OCI-LY3 (cell line): ENCODE measurements at regions not wholly inside any gene's neighbourhood (a gene's known extent, or its start where the extent isn't known, plus 50 kb on each side); places are given as distances from the start of the nearest gene placed in this dataset.

Source experiments
- EZH2phosphoT487 ChIP-seq: fragments of 200-600 bp; shearing (Covaris generic); IDR thresholded peaks from 2 replicates; pipeline ENCODE4 v1.6.1; 2018; ENCODE audit warnings: antibody characterized with exemption, mixed run types, low read depth
- TF ChIP-seq, protein P1 (sequence below): fragments of 200-600, 300-600 bp; sonication (generic); IDR thresholded peaks from 2 replicates; pipeline ENCODE4 v1.5.1; 2014; ENCODE audit warnings: antibody characterized with exemption, low read length, low read depth

DNA sequence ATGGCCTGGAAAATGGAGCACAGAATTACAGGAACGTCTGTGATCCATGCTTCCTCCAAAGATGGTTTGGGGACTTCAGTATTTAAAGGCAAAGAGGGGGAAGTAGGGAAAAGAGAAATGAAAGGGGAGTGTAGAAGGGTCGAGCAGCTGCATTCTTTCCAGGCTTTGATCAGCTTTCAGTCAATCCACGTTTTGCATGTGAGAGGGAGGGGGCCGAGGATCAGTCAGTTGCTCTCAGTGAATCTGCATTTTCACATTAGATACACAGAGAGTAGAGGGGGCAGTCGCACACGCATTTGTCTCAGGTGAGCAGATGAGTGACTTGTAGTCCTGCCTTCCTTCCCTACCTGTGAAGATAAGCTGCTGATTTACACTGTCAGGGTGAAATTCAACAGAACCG, 78.8 kb downstream of the FOXF2 start:
- no peak for TF ChIP-seq EZH2phosphoT487
- TF ChIP-seq, protein P1, sequence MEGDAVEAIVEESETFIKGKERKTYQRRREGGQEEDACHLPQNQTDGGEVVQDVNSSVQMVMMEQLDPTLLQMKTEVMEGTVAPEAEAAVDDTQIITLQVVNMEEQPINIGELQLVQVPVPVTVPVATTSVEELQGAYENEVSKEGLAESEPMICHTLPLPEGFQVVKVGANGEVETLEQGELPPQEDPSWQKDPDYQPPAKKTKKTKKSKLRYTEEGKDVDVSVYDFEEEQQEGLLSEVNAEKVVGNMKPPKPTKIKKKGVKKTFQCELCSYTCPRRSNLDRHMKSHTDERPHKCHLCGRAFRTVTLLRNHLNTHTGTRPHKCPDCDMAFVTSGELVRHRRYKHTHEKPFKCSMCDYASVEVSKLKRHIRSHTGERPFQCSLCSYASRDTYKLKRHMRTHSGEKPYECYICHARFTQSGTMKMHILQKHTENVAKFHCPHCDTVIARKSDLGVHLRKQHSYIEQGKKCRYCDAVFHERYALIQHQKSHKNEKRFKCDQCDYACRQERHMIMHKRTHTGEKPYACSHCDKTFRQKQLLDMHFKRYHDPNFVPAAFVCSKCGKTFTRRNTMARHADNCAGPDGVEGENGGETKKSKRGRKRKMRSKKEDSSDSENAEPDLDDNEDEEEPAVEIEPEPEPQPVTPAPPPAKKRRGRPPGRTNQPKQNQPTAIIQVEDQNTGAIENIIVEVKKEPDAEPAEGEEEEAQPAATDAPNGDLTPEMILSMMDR: no peak
